Left ventricle myocardium inferior (tissue), 1 donor: ENCODE measurements at regions not wholly inside any gene's neighbourhood (a gene's known extent, or its start where the extent isn't known, plus 50 kb on each side); places are given as distances from the start of the nearest gene placed in this dataset.

ENCODE experiments used
- DNase-seq: peaks from one replicate; pipeline ENCODE4 v3.0.0-alpha.2; 2020
- H3K27ac ChIP-seq: fragments of 200-600 bp; replicated peaks from 2 replicates; pipeline ENCODE4 v1.8.0; 2021
- H3K27me3 ChIP-seq: fragments of 200-600 bp; 2 replicates; pipeline ENCODE4 v1.8.0; 2021; ENCODE audit warnings: low read depth
- H3K36me3 ChIP-seq: fragments of 200-600 bp; 2 replicates; pipeline ENCODE4 v1.8.0; 2021
- H3K4me1 ChIP-seq: fragments of 200-600 bp; 2 replicates; pipeline ENCODE4 v1.8.0; 2021
- H3K4me3 ChIP-seq: fragments of 200-600 bp; 2 replicates; pipeline ENCODE4 v1.8.0; 2021; ENCODE audit warnings: mild to moderate bottlenecking, moderate library complexity
- H3K9me3 ChIP-seq: fragments of 200-600 bp; replicated peaks from 2 replicates; pipeline ENCODE4 v1.8.0; 2021
- intact Hi-C: fragments of 100-400 bp; cut with micrococcal nuclease; formaldehyde crosslinking; loops from one replicate; pipeline ENCODE4 v1.11.0; 2022
- TF ChIP-seq, protein P1 (sequence below): fragments of 200-600 bp; IDR thresholded peaks from 2 replicates; pipeline ENCODE4 v1.8.0; 2021; ENCODE audit warnings: antibody characterized with exemption, mild to moderate bottlenecking, borderline replicate concordance
- donor health status: DM: no; HTN: yes; CAD: no; lungs with severe emphysema.

DNA sequence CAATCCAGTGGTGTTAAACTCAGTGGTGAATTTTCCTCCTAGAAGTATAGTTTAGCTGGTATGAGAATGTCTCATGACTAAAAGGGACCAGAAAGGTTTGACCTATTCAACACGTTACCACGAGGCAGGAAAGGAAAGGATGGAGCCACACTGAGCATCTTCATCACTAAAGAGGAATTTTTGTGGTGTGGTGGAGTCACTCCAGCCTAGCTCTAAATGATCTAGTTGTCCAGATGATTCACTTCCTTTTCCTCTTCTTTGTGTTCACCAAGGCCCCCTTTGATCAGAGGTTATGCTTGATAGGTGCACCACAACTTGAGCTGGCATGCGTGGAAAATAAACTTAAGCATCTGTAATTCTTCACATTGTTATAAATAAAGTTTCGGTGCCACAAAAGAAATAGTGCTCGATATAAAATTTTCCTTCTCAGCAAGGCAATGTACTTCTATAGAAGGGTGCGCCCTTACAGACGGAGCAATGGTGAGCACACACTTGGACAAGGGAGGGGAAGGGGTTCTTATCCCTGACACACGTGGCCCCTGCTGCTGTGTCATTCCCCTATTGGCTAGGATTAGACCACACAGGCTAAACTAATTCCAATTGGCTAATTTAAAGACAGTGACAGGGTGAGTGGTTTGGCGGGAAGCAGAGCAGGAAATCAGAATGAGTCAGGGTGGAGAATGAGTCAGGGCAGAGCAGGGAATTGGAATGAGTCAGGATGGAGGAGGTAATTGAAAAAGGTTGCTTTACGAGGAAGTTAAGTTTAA lies 254.6 kb downstream of the HS3ST3A1 start:
- no peak for DNase-seq
- Histone ChIP-seq H3K36me3 (no peaks in the 10 kb centered on the region), H3K4me1 (no peaks in the 10 kb centered on the region), H3K9me3 (no peaks in the 10 kb centered on the region), H3K27me3 (no peaks in the 10 kb centered on the region), H3K27ac (no peak overlapping the region), H3K4me3 (no peak overlapping the region)
- TF ChIP-seq, protein P1, sequence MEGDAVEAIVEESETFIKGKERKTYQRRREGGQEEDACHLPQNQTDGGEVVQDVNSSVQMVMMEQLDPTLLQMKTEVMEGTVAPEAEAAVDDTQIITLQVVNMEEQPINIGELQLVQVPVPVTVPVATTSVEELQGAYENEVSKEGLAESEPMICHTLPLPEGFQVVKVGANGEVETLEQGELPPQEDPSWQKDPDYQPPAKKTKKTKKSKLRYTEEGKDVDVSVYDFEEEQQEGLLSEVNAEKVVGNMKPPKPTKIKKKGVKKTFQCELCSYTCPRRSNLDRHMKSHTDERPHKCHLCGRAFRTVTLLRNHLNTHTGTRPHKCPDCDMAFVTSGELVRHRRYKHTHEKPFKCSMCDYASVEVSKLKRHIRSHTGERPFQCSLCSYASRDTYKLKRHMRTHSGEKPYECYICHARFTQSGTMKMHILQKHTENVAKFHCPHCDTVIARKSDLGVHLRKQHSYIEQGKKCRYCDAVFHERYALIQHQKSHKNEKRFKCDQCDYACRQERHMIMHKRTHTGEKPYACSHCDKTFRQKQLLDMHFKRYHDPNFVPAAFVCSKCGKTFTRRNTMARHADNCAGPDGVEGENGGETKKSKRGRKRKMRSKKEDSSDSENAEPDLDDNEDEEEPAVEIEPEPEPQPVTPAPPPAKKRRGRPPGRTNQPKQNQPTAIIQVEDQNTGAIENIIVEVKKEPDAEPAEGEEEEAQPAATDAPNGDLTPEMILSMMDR, result no peak
- intact Hi-C loops, result no loop called here

DNA sequence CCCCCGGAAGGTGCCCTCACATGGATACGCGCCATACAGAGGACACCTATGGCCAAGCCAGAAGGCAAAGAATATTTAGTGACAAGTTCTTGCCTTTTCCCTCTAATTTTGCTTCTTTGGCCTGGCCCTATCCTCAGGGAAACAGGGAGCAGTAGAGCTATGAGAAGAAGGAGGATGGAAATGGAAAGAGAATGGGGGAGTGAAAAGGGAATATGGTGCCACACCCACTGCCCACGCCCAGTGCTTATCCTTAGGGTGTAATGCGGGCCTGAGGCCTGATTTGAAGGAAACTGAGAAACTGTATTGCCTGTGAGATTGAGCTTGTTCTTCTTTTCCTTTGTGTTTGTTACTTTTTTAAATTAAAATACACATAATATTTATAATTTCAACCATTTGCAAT lies 255.1 kb downstream of the HS3ST3A1 start:
- DNase-seq, result no peak
- Histone ChIP-seq H3K9me3 (no peaks in the 10 kb centered on the region), H3K4me1 (no peaks in the 10 kb centered on the region), H3K27ac (no peak overlapping the region), H3K27me3 (no peaks in the 10 kb centered on the region), H3K4me3 (no peak overlapping the region), H3K36me3 (no peaks in the 10 kb centered on the region)
- TF ChIP-seq, protein P1, result no peak
- intact Hi-C loops, result no loop called here

DNA sequence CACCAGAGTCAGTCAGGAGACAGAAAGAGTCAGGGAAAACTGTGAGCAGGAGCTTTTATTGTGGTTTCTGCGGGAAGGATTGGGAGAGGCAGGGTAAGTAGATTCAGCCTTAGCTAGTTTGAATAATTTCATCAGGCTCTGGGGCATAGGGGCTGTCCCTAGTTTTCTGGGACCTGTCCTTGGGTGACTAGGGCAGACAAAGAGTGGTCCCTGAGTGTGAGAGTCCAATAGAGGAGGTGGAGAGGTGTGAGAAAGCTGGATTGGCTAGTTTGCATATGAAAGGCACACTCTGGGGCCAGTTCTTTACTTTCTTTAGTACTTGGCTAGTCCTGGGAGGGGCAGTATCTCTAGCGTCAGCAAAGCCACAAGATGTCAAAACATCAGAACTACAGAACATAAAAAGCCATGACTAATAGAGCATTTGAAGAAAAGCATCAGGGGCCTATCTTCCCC lies 255.6 kb downstream of the HS3ST3A1 start:
- H3K27ac ChIP-seq, result no peak overlapping the region
- H3K36me3 ChIP-seq, result no peaks in the 10 kb centered on the region
- intact Hi-C loops, result no loop called here
- H3K9me3 ChIP-seq, result no peaks in the 10 kb centered on the region
- H3K27me3 ChIP-seq, result no peaks in the 10 kb centered on the region
- no peaks in the 10 kb centered on the region for H3K4me1 ChIP-seq
- TF ChIP-seq, protein P1, result no peak
- no peak overlapping the region for H3K4me3 ChIP-seq
- DNase-seq, result no peak

DNA sequence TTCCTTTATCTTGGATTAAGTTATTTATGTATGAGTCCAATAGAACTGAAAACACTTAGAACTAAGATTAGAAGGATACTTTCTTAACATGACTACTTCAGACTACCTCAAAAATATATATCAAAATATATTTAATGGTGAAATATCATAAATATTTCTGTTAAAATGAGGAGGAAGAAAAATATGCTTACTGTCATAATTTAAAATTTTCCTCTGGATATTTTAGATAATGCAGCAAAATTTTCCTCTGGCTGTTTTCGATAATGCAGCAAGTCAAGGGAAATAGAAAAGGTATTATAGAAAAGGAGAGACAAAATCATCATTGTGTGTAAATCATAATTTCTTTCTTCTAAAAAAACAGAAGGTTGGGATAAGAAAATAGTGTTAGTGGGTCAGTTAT lies 263.3 kb downstream of the HS3ST3A1 start:
- no peak for DNase-seq
- TF ChIP-seq, protein P1, result no peak
- H3K4me1 ChIP-seq, result no peaks in the 10 kb centered on the region
- peaks cover 5% of the 10 kb centered on the region for H3K27me3 ChIP-seq
- H3K36me3 ChIP-seq, result no peaks in the 10 kb centered on the region
- no peak overlapping the region for H3K27ac ChIP-seq
- intact Hi-C loops, result loop anchor here (10.0 kb wide), 1 partner anchor 966 kb away; the partner anchor contains the start of gene HS3ST3B1
- H3K9me3 ChIP-seq, result no peaks in the 10 kb centered on the region
- peak overlapping the region; percentile 55 for H3K4me3 ChIP-seq

DNA sequence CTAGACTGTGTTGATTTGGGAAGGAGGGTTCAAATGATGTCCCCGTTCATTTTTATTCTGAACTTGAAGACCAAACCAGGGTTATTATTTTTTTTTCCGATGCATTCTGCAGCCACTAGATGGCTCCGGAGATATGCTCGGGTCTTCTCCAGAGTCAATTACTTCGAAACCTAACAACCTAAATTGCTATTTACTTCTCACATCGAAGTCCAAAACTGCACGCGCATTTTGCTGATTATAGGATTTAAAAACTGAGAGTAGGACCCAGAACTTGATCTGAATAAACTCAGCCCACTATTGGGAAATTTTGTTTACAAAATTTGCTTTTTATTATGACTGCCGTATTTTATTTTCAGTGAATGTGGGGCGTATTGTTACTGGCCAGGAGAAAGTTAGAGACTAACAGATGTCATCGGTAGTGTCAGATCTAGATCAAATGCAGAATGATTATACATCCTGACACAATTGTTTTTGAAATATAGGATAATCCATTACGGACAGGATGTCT lies 263.8 kb downstream of the HS3ST3A1 start:
- no peaks in the 10 kb centered on the region for H3K4me1 ChIP-seq
- no peaks in the 10 kb centered on the region for H3K36me3 ChIP-seq
- no peak for DNase-seq
- H3K9me3 ChIP-seq, result no peaks in the 10 kb centered on the region
- peaks cover 5% of the 10 kb centered on the region for H3K27me3 ChIP-seq
- H3K27ac ChIP-seq, result no peak overlapping the region
- TF ChIP-seq, protein P1, result peak; percentile 81
- intact Hi-C loops, result loop anchor here (10.0 kb wide), 1 partner anchor 967 kb away; the partner anchor contains the start of gene HS3ST3B1
- H3K4me3 ChIP-seq, result peak overlapping the region; percentile 55
